Activated naive CD4-positive, alpha-beta T cell treated with anti-CD3 and anti-CD28 coated beads for 36 hours (primary cell): ENCODE measurements at regions not wholly inside any gene's neighbourhood (a gene's known extent, or its start where the extent isn't known, plus 50 kb on each side); places are given as distances from the start of the nearest gene placed in this dataset.

Source experiments
- CTCF ChIA-PET: fragments of 350-600 bp; sonication (Branson Sonifier 250); formaldehyde crosslinking; loops from one replicate; lab custom pipeline; 2021; ENCODE audit warnings: antibody characterized with exemption; lab: Charles Lee
- DNase-seq: peaks from one replicate; pipeline ENCODE4 v3.0.0-alpha.2; 2020
- H3K27ac Mint-ChIP-seq: one replicate; pipeline ENCODE4 v1.8.0; 2021; ENCODE audit warnings: mild to moderate bottlenecking, mixed read lengths
- H3K27me3 Mint-ChIP-seq: one replicate; pipeline ENCODE4 v1.8.0; 2021; ENCODE audit warnings: low read depth, mixed read lengths
- H3K36me3 Mint-ChIP-seq: one replicate; pipeline ENCODE4 v1.8.0; 2021; ENCODE audit warnings: low read depth, mixed read lengths
- H3K4me1 Mint-ChIP-seq: one replicate; pipeline ENCODE4 v1.8.0; 2021; ENCODE audit warnings: low read depth, mixed read lengths
- H3K4me3 Mint-ChIP-seq: one replicate; pipeline ENCODE4 v1.8.0; 2021; ENCODE audit warnings: mild to moderate bottlenecking, moderate library complexity, mixed read lengths
- H3K9me3 Mint-ChIP-seq: one replicate; pipeline ENCODE4 v1.8.0; 2021; ENCODE audit warnings: mixed read lengths
- intact Hi-C: fragments of 100-400 bp; cut with micrococcal nuclease; formaldehyde crosslinking; loops from one replicate; pipeline ENCODE4 v1.15.1; 2023

DNA sequence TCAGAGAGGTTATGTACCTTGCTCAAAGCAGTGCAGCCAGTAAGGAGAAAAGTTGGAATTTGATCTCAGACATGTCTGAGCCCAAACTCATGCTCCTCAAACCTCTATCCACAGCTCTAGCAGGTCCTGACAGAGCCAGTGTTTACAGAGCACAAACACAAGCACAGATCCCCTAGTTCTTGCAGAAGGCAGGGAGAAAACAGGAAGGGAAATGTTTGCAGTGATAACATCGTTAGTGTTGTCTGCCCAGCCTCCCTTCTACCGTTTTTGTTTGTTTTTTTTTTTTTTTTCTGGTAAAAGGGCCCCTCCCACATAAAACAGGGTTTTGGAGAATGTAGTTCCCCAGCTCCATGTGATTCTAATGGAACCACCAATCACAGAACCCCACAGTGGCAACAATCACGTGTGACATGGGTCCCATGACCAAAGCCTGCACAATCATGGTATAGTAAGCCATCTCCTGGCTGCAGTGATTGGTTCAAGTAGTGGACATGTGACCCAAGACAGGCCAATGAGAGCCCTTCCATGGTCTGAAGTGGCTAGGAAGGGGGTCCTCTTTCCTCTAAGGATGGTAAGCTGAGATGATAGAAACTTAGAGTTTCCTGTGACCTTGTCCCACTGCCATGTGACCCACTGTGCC lies 513.4 kb downstream of the MED13L start:
- intact Hi-C loops = no loop called here
- Mint-ChIP-seq H3K4me1 (no peaks in the 10 kb centered on the region), H3K9me3 (no peaks in the 10 kb centered on the region), H3K27me3 (peaks cover 5% of the 10 kb centered on the region), H3K36me3 (no peaks in the 10 kb centered on the region), H3K4me3 (no peak overlapping the region), H3K27ac (no peak overlapping the region)
- DNase-seq = no peak
- CTCF ChIA-PET = no interaction called here

DNA sequence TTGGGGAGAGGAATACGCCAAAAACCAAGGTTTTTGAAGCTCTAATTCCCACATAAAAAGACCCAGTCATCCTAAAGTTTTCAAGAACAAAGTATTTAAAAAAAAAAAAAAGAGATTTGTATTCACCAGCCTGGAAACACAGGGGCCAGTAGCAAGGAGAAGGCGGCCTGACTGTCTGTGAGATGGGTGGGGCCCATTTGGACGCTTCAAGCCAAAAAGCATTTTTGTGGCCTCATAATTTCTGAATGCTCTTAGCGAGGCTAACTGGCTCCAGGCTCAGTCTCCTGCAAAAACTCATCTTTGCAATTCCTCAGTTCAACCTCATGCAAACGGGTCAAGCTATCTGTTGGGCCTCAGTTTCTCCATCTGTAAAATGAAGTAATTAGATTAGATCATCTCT lies 514.1 kb downstream of the MED13L start:
- Mint-ChIP-seq H3K9me3 (no peaks in the 10 kb centered on the region), H3K36me3 (no peaks in the 10 kb centered on the region), H3K27me3 (peaks cover 2% of the 10 kb centered on the region), H3K4me3 (no peak overlapping the region), H3K27ac (no peak overlapping the region), H3K4me1 (no peaks in the 10 kb centered on the region)
- intact Hi-C loops = no loop called here
- no peak for DNase-seq
- CTCF ChIA-PET = interaction anchor here (0.7 kb wide), 1 partner anchor 10 kb away, joined by 4 read pairs; no protein-coding TSS in a partner anchor

GRCh38 chr12:115762936-115763335 lies 514.6 kb downstream of the MED13L start:
- no peak for DNase-seq

DNA sequence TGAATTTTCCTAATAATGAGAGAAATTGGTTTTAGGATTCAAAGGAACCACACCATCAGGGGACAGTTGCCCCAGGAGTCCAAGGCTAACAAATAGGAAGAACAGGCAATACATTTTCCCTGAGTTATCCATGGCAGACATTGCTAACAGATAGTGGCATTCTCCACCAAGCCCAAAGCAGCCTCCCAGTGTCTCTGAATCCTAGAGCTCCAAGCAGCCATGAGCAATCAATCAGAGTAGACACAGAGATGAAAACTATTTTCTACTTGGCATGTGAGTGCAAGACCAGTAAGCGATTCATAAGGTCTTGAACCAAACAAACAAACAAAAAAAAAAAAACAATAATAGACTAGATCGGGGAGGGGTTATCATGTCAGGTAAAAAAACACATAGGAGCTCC lies 515.7 kb downstream of the MED13L start:
- CTCF ChIA-PET = interaction anchor here (0.6 kb wide), 1 partner anchor 755 kb away, joined by 4 read pairs; no protein-coding TSS in a partner anchor

More at GRCh38 chr12:115762936-115763335, 514.6 kb downstream of the MED13L start:
- CTCF ChIA-PET = interaction anchor here (0.7 kb wide), 1 partner anchor 9 kb away, joined by 4 read pairs; no protein-coding TSS in a partner anchor
- H3K9me3 Mint-ChIP-seq = no peaks in the 10 kb centered on the region
- H3K36me3 Mint-ChIP-seq = no peaks in the 10 kb centered on the region
- no peak overlapping the region for H3K27ac Mint-ChIP-seq
- no peaks in the 10 kb centered on the region for H3K4me1 Mint-ChIP-seq
- intact Hi-C loops = no loop called here
- H3K27me3 Mint-ChIP-seq = peaks cover 2% of the 10 kb centered on the region
- H3K4me3 Mint-ChIP-seq = no peak overlapping the region

GRCh38 chr12:115760231-115760630 lies 517.3 kb downstream of the MED13L start:
- CTCF ChIA-PET = no interaction called here
- Mint-ChIP-seq H3K9me3 (no peaks in the 10 kb centered on the region), H3K36me3 (no peaks in the 10 kb centered on the region), H3K4me3 (no peak overlapping the region), H3K4me1 (no peaks in the 10 kb centered on the region), H3K27ac (no peak overlapping the region), H3K27me3 (peaks cover 4% of the 10 kb centered on the region)
- no peak for DNase-seq
- intact Hi-C loops = no loop called here

More for the DNA sequence above, 515.7 kb downstream of the MED13L start:
- Mint-ChIP-seq H3K36me3 (no peaks in the 10 kb centered on the region), H3K27ac (no peak overlapping the region), H3K9me3 (no peaks in the 10 kb centered on the region), H3K27me3 (peaks cover 2% of the 10 kb centered on the region), H3K4me1 (no peaks in the 10 kb centered on the region), H3K4me3 (no peak overlapping the region)
- intact Hi-C loops = no loop called here
- no peak for DNase-seq

DNA sequence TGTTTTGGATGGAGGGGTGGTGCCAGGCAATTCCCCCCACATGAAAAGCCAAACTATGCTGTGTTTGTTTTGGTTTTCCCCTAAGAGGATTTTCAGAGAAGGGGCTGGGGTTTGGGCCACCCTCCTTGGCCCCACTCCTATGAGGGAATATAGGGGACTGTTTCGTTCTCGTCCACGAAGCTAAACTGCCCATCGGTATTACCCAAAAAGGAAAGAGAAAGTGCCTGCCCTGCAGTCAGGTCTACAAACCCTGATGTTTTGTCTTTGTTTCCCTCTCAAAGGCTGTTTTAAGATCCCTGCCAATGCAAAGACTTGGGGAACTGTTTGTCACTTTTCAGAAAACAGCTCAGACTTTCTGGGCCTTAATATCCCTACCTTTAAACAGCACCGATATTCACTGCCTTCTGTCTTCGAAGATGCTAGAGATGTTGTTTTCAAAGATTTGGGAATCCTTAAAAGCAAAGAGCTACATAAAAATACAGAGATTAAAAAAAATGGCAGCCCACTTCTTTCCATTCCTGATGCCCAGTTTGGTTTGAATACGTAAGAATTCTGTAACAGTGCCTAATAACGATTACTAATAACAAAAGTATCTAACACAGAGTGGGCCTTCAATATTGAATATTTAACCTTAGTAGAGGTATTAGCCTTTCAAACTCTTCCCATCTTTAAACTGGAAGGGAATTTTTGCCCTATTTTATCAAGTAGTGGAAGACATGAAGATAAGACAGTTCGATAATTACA lies 518.4 kb downstream of the MED13L start:
- CTCF ChIA-PET = no interaction called here
- H3K4me1 Mint-ChIP-seq = no peaks in the 10 kb centered on the region

GRCh38 chr12:115758183-115758582 lies 519.3 kb downstream of the MED13L start:
- Mint-ChIP-seq H3K4me3 (no peak overlapping the region), H3K9me3 (no peaks in the 10 kb centered on the region), H3K36me3 (no peaks in the 10 kb centered on the region), H3K27ac (no peak overlapping the region), H3K4me1 (no peaks in the 10 kb centered on the region), H3K27me3 (peaks cover 9% of the 10 kb centered on the region)
- intact Hi-C loops = no loop called here
- CTCF ChIA-PET = no interaction called here
- DNase-seq = no peak

More for the DNA sequence above, 518.4 kb downstream of the MED13L start:
- Mint-ChIP-seq H3K27me3 (peaks cover 9% of the 10 kb centered on the region), H3K36me3 (no peaks in the 10 kb centered on the region), H3K4me3 (no peak overlapping the region), H3K27ac (no peak overlapping the region), H3K9me3 (no peaks in the 10 kb centered on the region)
- no peak for DNase-seq
- intact Hi-C loops = no loop called here

GRCh38 chr12:115756804-115757203 lies 520.7 kb downstream of the MED13L start:
- no peaks in the 10 kb centered on the region for H3K4me1 Mint-ChIP-seq
- H3K36me3 Mint-ChIP-seq = no peaks in the 10 kb centered on the region
- no peak for DNase-seq
- no peak overlapping the region for H3K27ac Mint-ChIP-seq
- no peaks in the 10 kb centered on the region for H3K9me3 Mint-ChIP-seq
- CTCF ChIA-PET = no interaction called here
- H3K27me3 Mint-ChIP-seq = peaks cover 11% of the 10 kb centered on the region
- intact Hi-C loops = no loop called here
- no peak overlapping the region for H3K4me3 Mint-ChIP-seq

GRCh38 chr12:115756271-115756670 lies 521.2 kb downstream of the MED13L start:
- no peak overlapping the region for H3K27ac Mint-ChIP-seq
- no peaks in the 10 kb centered on the region for H3K9me3 Mint-ChIP-seq
- intact Hi-C loops = no loop called here
- DNase-seq = no peak
- CTCF ChIA-PET = no interaction called here
- no peak overlapping the region for H3K4me3 Mint-ChIP-seq
- H3K4me1 Mint-ChIP-seq = no peaks in the 10 kb centered on the region
- peaks cover 11% of the 10 kb centered on the region for H3K27me3 Mint-ChIP-seq
- no peaks in the 10 kb centered on the region for H3K36me3 Mint-ChIP-seq

DNA sequence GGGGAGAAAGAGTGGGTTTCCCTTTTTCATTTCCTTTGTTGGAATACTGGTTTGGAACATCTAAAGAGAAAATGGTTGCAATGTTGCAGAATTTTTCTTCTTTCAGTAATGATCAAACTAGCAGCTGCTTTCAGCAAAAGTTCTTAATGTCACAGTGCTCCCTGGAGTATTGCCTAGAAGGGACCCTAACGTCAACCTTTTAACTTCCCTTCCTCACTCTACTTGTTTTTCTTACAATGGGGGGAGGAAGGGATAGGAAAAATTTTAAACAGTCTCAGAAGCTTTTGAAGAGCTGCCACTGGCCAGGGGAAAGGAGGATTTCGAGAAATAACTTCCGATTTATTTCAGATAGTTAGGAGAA lies 521.8 kb downstream of the MED13L start:
- DNase-seq = no peak
- no peak overlapping the region for H3K4me3 Mint-ChIP-seq
- no peaks in the 10 kb centered on the region for H3K4me1 Mint-ChIP-seq
- CTCF ChIA-PET = no interaction called here
- H3K27me3 Mint-ChIP-seq = peaks cover 11% of the 10 kb centered on the region
- H3K9me3 Mint-ChIP-seq = no peaks in the 10 kb centered on the region
- H3K27ac Mint-ChIP-seq = no peak overlapping the region
- no peaks in the 10 kb centered on the region for H3K36me3 Mint-ChIP-seq
- intact Hi-C loops = no loop called here

GRCh38 chr12:115755061-115755724 lies 522.3 kb downstream of the MED13L start:
- peaks cover 11% of the 10 kb centered on the region for H3K27me3 Mint-ChIP-seq
- intact Hi-C loops = no loop called here
- H3K9me3 Mint-ChIP-seq = no peaks in the 10 kb centered on the region
- H3K4me3 Mint-ChIP-seq = no peak overlapping the region
- CTCF ChIA-PET = no interaction called here
- H3K36me3 Mint-ChIP-seq = no peaks in the 10 kb centered on the region
- H3K4me1 Mint-ChIP-seq = no peaks in the 10 kb centered on the region
- DNase-seq = no peak
- H3K27ac Mint-ChIP-seq = no peak overlapping the region

GRCh38 chr12:115752913-115753726 lies 524.4 kb downstream of the MED13L start:
- Mint-ChIP-seq H3K4me3 (no peak overlapping the region), H3K27ac (no peak overlapping the region), H3K4me1 (no peaks in the 10 kb centered on the region), H3K36me3 (no peaks in the 10 kb centered on the region), H3K9me3 (no peaks in the 10 kb centered on the region), H3K27me3 (peaks cover 13% of the 10 kb centered on the region)
- CTCF ChIA-PET = interaction anchor here (0.7 to 1.1 kb wide), 4 partner anchors 10 to 1093 kb away, joined by 3 to 5 read pairs (median 4); no protein-coding TSS in a partner anchor
- peak; percentile 5 for DNase-seq
- intact Hi-C loops = loop anchor here (1.0 to 5.0 kb wide), 2 partner anchors 1091 to 1771 kb away; no protein-coding TSS in a partner anchor
